VCaP (cell line): ENCODE measurements at regions not wholly inside any gene's neighbourhood (a gene's known extent, or its start where the extent isn't known, plus 50 kb on each side); places are given as distances from the start of the nearest gene placed in this dataset.

Experiments used
- H3K27ac ChIP-seq: fragments of 450-650 bp; 2 replicates; pipeline ENCODE4 v1.5.1; 2017
- CTCF ChIP-seq: fragments of 450-650 bp; conservative IDR thresholded peaks from 2 replicates; pipeline ENCODE4 v1.5.1; 2017; ENCODE audit warnings: mild to moderate bottlenecking, moderate library complexity

- H3K27ac ChIP-seq: no peak overlapping the region
- no peak for TF ChIP-seq CTCF
These were observed 1054.4 kb downstream of the NLGN4Y start for GRCh38 chrY:15578761-15579160.

GRCh38 chrY:15579245-15579644 is 1054.9 kb downstream of the NLGN4Y start:
- TF ChIP-seq CTCF: peak; percentile 46

GRCh38 chrY:15583111-15583510 is 1058.8 kb downstream of the NLGN4Y start:
- TF ChIP-seq CTCF: no peak
- no peak overlapping the region for H3K27ac ChIP-seq

More at GRCh38 chrY:15579245-15579644, 1054.9 kb downstream of the NLGN4Y start:
- H3K27ac ChIP-seq: no peak overlapping the region

- no peak for TF ChIP-seq CTCF
- H3K27ac ChIP-seq: no peak overlapping the region
These were observed 1068.6 kb downstream of the NLGN4Y start for GRCh38 chrY:15592957-15593356.

GRCh38 chrY:15593476-15594160 is 1069.3 kb downstream of the NLGN4Y start:
- TF ChIP-seq CTCF: no peak
- no peak overlapping the region for H3K27ac ChIP-seq

- no peak overlapping the region for H3K27ac ChIP-seq
These were observed 1069.8 kb downstream of the NLGN4Y start for GRCh38 chrY:15594179-15594578.

GRCh38 chrY:15600565-15600964 is 1076.2 kb downstream of the NLGN4Y start:
- no peak for TF ChIP-seq CTCF
- H3K27ac ChIP-seq: no peak overlapping the region

More at GRCh38 chrY:15594179-15594578, 1069.8 kb downstream of the NLGN4Y start:
- no peak for TF ChIP-seq CTCF
